ENCODE measurements at regions not wholly inside any gene's neighbourhood (a gene's known extent, or its start where the extent isn't known, plus 50 kb on each side); places are given as distances from the start of the nearest gene placed in this dataset.
"Not testable (repeated sequence)": the region's sequence is repeated elsewhere in the genome, so short reads cannot be mapped to it uniquely, and the experiment has no call there.

DNA sequence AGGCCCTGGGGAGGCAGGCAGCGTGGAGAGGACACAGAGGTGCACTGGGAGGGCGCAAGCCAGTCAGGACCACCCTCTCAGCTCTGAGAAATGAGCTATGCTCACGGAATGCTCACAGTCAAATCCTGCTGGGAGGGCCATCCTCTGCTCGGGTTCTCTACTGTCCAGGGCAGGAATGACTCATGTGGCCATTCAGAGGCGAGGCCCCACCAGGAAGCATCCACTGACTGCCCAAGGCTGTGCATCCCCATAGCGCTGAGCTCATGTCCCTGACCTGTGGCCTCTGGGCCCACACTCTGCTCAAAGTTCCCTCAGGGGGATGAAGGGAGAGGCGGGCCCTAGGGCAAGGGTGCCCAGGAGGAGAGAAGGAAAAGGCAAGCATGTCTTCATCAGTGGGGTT is 57.2 kb downstream of the OR4M2 start:
- TF ChIP-seq POLR2AphosphoS5 (IDR thresholded peaks at IDR 0.05; ENCODE audit: low read depth, low read length); POLR2A (IDR thresholded peaks at IDR 0.05; ENCODE audit: low read depth, low read length); TAF1 (IDR thresholded peaks at IDR 0.05; ENCODE audit: borderline replicate concordance, low read depth, low read length): not testable (repeated sequence)

Measured in GM12892 (cell line).